Cardiac muscle cell (in vitro differentiated cells and primary cell): ENCODE measurements at regions not wholly inside any gene's neighbourhood (a gene's known extent, or its start where the extent isn't known, plus 50 kb on each side); places are given as distances from the start of the nearest gene placed in this dataset.
A peak's percentile ranks its signal among the peaks of the same experiment; 100 is the strongest.

Experiments used
- DNase-seq, 2 donors: peaks; one replicate each; pipeline versions ENCODE4 v3.0.0 to v3.0.0-alpha.2; 2010 to 2017; ENCODE audit warnings: low read depth in 1 of 2, low spot score in 1 of 2
- H3K27ac ChIP-seq: fragments of 200-600 bp; sonication (generic); 2 replicates; pipeline ENCODE4 v1.5.1; 2016
- H3K27me3 ChIP-seq: fragments of 200-600 bp; sonication (generic); 2 replicates; pipeline ENCODE4 v1.6.0; 2016; ENCODE audit warnings: control low read depth
- H3K36me3 ChIP-seq: fragments of 200-600 bp; sonication (generic); 2 replicates; pipeline ENCODE4 v1.5.1; 2016; ENCODE audit warnings: control low read depth
- H3K4me1 ChIP-seq: fragments of 200-600 bp; sonication (generic); 2 replicates; pipeline ENCODE4 v1.8.1; 2017; ENCODE audit warnings: low read depth, mild to moderate bottlenecking, mixed run types
- H3K4me3 ChIP-seq: fragments of 200-600 bp; sonication (generic); 2 replicates; pipeline ENCODE4 v1.5.1; 2016; ENCODE audit warnings: mild to moderate bottlenecking
- H3K9me3 ChIP-seq: fragments of 200-600 bp; sonication (generic); 2 replicates; pipeline ENCODE4 v1.5.1; 2017; ENCODE audit warnings: low read depth, mild to moderate bottlenecking, control low read depth
- CTCF ChIP-seq: IDR thresholded peaks from 2 replicates; pipeline ENCODE4 v1.5.1; 2012; ENCODE audit warnings: low read depth, mild to moderate bottlenecking, low read length

DNA sequence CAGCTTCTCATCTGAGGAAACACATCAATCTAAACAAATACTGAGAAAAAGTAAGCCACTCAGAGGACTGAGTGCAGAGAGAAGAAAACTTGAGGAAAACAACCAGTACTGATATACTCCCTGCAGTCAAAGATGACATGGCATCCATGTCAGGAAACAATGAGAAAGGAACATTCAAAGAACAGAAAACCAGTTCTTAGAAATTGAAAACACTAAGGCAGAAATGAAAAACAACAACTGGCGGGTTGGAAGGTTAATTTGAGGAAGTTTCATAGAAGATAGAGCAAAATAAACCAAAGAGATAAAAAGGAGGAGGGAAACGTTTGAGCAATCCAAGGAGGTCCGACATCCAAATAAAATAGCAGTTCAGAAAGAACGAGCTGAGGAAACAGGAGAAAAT is 475.2 kb downstream of the HINT1 start:
- Histone ChIP-seq H3K9me3 (no peaks in the 10 kb centered on the region), H3K4me1 (peaks cover 15% of the 10 kb centered on the region), H3K4me3 (no peak overlapping the region), H3K36me3 (no peaks in the 10 kb centered on the region), H3K27ac (no peak overlapping the region), H3K27me3 (no peaks in the 10 kb centered on the region)
- no peak for TF ChIP-seq CTCF
- no peak for DNase-seq

GRCh38 chr5:130687085-130687733 is 477.8 kb downstream of the HINT1 start:
- DNase-seq = peak in 1 of 2 donors; percentile 67
- no peak for TF ChIP-seq CTCF
- H3K4me1 ChIP-seq = peaks cover 6% of the 10 kb centered on the region
- H3K4me3 ChIP-seq = no peak overlapping the region
- no peaks in the 10 kb centered on the region for H3K27me3 ChIP-seq
- no peaks in the 10 kb centered on the region for H3K9me3 ChIP-seq
- no peaks in the 10 kb centered on the region for H3K36me3 ChIP-seq
- peak overlapping the region; percentile 55 for H3K27ac ChIP-seq

- no peak for TF ChIP-seq CTCF
- no peak for DNase-seq
- H3K27me3 ChIP-seq = no peaks in the 10 kb centered on the region
- no peaks in the 10 kb centered on the region for H3K9me3 ChIP-seq
- H3K36me3 ChIP-seq = no peaks in the 10 kb centered on the region
- no peak overlapping the region for H3K4me3 ChIP-seq
- H3K27ac ChIP-seq = no peak overlapping the region
- no peaks in the 10 kb centered on the region for H3K4me1 ChIP-seq
Measured at GRCh38 chr5:130678637-130679036, 486.4 kb downstream of the HINT1 start.

- Histone ChIP-seq H3K4me1 (no peaks in the 10 kb centered on the region), H3K27ac (no peak overlapping the region), H3K4me3 (no peak overlapping the region), H3K27me3 (no peaks in the 10 kb centered on the region), H3K36me3 (no peaks in the 10 kb centered on the region), H3K9me3 (no peaks in the 10 kb centered on the region)
- DNase-seq = no peak
- no peak for TF ChIP-seq CTCF
Measured at GRCh38 chr5:130666462-130666861, 498.6 kb downstream of the HINT1 start.

- H3K36me3 ChIP-seq = no peaks in the 10 kb centered on the region
- no peak for TF ChIP-seq CTCF
- H3K27me3 ChIP-seq = no peaks in the 10 kb centered on the region
- H3K4me1 ChIP-seq = no peaks in the 10 kb centered on the region
- H3K4me3 ChIP-seq = no peak overlapping the region
- peak in 1 of 2 donors; percentile 49 for DNase-seq
- no peaks in the 10 kb centered on the region for H3K9me3 ChIP-seq
- no peak overlapping the region for H3K27ac ChIP-seq
Measured at GRCh38 chr5:130652176-130652575, 512.9 kb downstream of the HINT1 start.
